ENCODE measurements at regions not wholly inside any gene's neighbourhood (a gene's known extent, or its start where the extent isn't known, plus 50 kb on each side); places are given as distances from the start of the nearest gene placed in this dataset.

DNA sequence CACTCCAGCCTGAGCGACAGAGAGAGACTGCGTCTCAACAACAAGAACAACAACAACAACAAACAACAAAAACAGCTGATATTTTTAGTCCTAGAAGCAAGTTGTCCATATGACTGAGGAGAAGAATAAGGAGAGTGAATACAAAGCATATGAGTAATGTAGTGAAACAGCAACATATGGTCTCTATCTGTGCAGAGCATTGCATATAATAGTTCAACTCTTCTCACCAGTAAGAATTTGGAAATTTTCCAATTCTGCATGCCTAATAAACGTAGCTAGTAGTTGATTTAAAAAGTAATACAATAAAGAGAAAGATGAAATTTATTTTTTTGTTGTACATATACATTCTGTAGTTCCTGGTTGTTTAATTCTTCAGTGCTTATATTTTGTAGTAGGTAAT is 129.7 kb upstream of the FAM83B start:
- TF ChIP-seq, protein P1, sequence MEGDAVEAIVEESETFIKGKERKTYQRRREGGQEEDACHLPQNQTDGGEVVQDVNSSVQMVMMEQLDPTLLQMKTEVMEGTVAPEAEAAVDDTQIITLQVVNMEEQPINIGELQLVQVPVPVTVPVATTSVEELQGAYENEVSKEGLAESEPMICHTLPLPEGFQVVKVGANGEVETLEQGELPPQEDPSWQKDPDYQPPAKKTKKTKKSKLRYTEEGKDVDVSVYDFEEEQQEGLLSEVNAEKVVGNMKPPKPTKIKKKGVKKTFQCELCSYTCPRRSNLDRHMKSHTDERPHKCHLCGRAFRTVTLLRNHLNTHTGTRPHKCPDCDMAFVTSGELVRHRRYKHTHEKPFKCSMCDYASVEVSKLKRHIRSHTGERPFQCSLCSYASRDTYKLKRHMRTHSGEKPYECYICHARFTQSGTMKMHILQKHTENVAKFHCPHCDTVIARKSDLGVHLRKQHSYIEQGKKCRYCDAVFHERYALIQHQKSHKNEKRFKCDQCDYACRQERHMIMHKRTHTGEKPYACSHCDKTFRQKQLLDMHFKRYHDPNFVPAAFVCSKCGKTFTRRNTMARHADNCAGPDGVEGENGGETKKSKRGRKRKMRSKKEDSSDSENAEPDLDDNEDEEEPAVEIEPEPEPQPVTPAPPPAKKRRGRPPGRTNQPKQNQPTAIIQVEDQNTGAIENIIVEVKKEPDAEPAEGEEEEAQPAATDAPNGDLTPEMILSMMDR (conservative IDR thresholded peaks at IDR 0.05; ENCODE audit: low read depth, low read length), result no peak
- TF ChIP-seq EZH2 (IDR thresholded peaks at IDR 0.05; ENCODE audit: borderline replicate concordance, low read depth, low read length, poor library complexity, severe bottlenecking), result no peak
